ENCODE measurements at regions not wholly inside any gene's neighbourhood (a gene's known extent, or its start where the extent isn't known, plus 50 kb on each side); places are given as distances from the start of the nearest gene placed in this dataset.

GRCh38 chr13:109678459-109678858, 107.9 kb downstream of the IRS2 start:
- CTCF ChIA-PET = no interaction called here
- POLR2A ChIA-PET = no interaction called here

DNA sequence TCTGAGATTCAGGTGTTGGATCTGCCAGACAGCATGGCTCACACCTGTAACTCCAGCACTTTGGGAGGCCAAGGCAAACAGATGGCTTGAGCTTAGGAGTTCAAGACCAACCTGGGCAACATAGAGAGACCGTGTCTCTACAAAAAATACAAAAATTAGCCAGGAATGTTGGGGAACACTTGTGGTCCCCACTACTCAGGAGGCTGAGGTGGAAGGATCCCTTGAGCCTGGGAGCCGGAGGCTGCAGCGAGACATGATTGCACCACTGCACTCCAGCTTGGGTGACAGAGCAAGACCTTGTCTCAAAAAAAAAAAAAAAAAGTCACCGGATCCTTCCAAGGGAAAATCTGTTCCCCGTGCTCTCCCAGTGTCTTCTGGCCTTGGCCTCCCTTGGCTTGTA, 109.2 kb downstream of the IRS2 start:
- Histone ChIP-seq H3K27ac (ENCODE audit: extremely low read depth, low read depth, low read length) (no peak overlapping the region), H3K4me1 (ENCODE audit: control insufficient read depth, insufficient read depth, low read length) (no peaks in the 10 kb centered on the region), H3K9me3 (ENCODE audit: control insufficient read depth, insufficient read depth, low read depth, low read length) (no peaks in the 10 kb centered on the region), H3K36me3 (ENCODE audit: control insufficient read depth in 2 of 2, insufficient read depth in 1 of 2, low read length in 2 of 2) (no peaks in the 10 kb centered on the region), H3K4me3 (ENCODE audit: low read depth, low read length) (no peak overlapping the region)
- ChIA-PET CTCF (no interaction called here), POLR2A (no interaction called here)
- TF ChIP-seq ZNF76 (tag by site-specific recombination; IDR thresholded peaks at IDR 0.05; ENCODE audit: borderline replicate concordance, low read depth) (no peak), SCRT2 (tag by site-specific recombination; IDR thresholded peaks at IDR 0.05) (no peak), REPIN1 (tag by site-specific recombination; IDR thresholded peaks at IDR 0.05; ENCODE audit: low read depth) (no peak), ZNF560 (tag by site-specific recombination; IDR thresholded peaks at IDR 0.05; ENCODE audit: borderline replicate concordance) (no peak), ZNF558 (tag by site-specific recombination; IDR thresholded peaks at IDR 0.05) (no peak), TCF7L2 (IDR thresholded peaks at IDR 0.05; ENCODE audit: borderline replicate concordance, low read depth, low read length) (no peak), GLIS1 (tag by site-specific recombination; IDR thresholded peaks at IDR 0.05) (no peak), ZNF549 (tag by site-specific recombination; IDR thresholded peaks at IDR 0.05) (no peak), ZNF433 (tag by site-specific recombination; IDR thresholded peaks at IDR 0.05; ENCODE audit: low read depth) (no peak)

More at GRCh38 chr13:109678459-109678858, 107.9 kb downstream of the IRS2 start:
- Histone ChIP-seq H3K9me3 (ENCODE audit: control insufficient read depth, insufficient read depth, low read depth, low read length) (no peaks in the 10 kb centered on the region), H3K27ac (ENCODE audit: extremely low read depth, low read depth, low read length) (no peak overlapping the region), H3K4me1 (ENCODE audit: control insufficient read depth, insufficient read depth, low read length) (no peaks in the 10 kb centered on the region), H3K36me3 (ENCODE audit: control insufficient read depth in 2 of 2, insufficient read depth in 1 of 2, low read length in 2 of 2) (no peaks in the 10 kb centered on the region), H3K4me3 (ENCODE audit: low read depth, low read length) (no peak overlapping the region)
- TF ChIP-seq ZNF629 (tag by site-specific recombination; IDR thresholded peaks at IDR 0.05) = no peak
- TF ChIP-seq, protein P1, sequence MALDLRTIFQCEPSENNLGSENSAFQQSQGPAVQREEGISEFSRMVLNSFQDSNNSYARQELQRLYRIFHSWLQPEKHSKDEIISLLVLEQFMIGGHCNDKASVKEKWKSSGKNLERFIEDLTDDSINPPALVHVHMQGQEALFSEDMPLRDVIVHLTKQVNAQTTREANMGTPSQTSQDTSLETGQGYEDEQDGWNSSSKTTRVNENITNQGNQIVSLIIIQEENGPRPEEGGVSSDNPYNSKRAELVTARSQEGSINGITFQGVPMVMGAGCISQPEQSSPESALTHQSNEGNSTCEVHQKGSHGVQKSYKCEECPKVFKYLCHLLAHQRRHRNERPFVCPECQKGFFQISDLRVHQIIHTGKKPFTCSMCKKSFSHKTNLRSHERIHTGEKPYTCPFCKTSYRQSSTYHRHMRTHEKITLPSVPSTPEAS (tag by site-specific recombination; IDR thresholded peaks at IDR 0.05) = peak; percentile 67

GRCh38 chr13:109673477-109673876, 112.9 kb downstream of the IRS2 start:
- Histone ChIP-seq H3K4me1 (ENCODE audit: control insufficient read depth, insufficient read depth, low read length) (no peaks in the 10 kb centered on the region), H3K4me3 (ENCODE audit: low read depth, low read length) (no peak overlapping the region), H3K36me3 (ENCODE audit: control insufficient read depth in 2 of 2, insufficient read depth in 1 of 2, low read length in 2 of 2) (no peaks in the 10 kb centered on the region), H3K9me3 (ENCODE audit: control insufficient read depth, insufficient read depth, low read depth, low read length) (no peaks in the 10 kb centered on the region), H3K27ac (ENCODE audit: extremely low read depth, low read depth, low read length) (no peak overlapping the region)
- CTCF ChIA-PET = no interaction called here
- TF ChIP-seq ZNF18 (tag by site-specific recombination; IDR thresholded peaks at IDR 0.05) (no peak), ZNF140 (tag by site-specific recombination; IDR thresholded peaks at IDR 0.05) (no peak), ZNF121 (tag by site-specific recombination; IDR thresholded peaks at IDR 0.05) (no peak), ZNF169 (tag by site-specific recombination; IDR thresholded peaks at IDR 0.05) (no peak), ZNF292 (tag by site-specific recombination; IDR thresholded peaks at IDR 0.05; ENCODE audit: borderline replicate concordance, low read depth) (no peak), ZNF148 (tag by site-specific recombination; IDR thresholded peaks at IDR 0.05; ENCODE audit: borderline replicate concordance) (no peak), ZBTB8A (tag by site-specific recombination; IDR thresholded peaks at IDR 0.05) (no peak)
- TF ChIP-seq, protein P1 (tag by site-specific recombination; IDR thresholded peaks at IDR 0.05) = no peak
- TF ChIP-seq, protein P2, sequence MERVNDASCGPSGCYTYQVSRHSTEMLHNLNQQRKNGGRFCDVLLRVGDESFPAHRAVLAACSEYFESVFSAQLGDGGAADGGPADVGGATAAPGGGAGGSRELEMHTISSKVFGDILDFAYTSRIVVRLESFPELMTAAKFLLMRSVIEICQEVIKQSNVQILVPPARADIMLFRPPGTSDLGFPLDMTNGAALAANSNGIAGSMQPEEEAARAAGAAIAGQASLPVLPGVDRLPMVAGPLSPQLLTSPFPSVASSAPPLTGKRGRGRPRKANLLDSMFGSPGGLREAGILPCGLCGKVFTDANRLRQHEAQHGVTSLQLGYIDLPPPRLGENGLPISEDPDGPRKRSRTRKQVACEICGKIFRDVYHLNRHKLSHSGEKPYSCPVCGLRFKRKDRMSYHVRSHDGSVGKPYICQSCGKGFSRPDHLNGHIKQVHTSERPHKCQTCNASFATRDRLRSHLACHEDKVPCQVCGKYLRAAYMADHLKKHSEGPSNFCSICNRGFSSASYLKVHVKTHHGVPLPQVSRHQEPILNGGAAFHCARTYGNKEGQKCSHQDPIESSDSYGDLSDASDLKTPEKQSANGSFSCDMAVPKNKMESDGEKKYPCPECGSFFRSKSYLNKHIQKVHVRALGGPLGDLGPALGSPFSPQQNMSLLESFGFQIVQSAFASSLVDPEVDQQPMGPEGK (tag by site-specific recombination; IDR thresholded peaks at IDR 0.05) = no peak
- POLR2A ChIA-PET = no interaction called here
